ENCODE measurements at regions not wholly inside any gene's neighbourhood (a gene's known extent, or its start where the extent isn't known, plus 50 kb on each side); places are given as distances from the start of the nearest gene placed in this dataset.

- TF ChIP-seq POLR2A (IDR thresholded peaks at IDR 0.05) (no peak), CTCF (IDR thresholded peaks at IDR 0.05) (no peak)
Observed at GRCh38 chr20:11672959-11673358, 244.7 kb upstream of the BTBD3 start.

Measured in Peyer's patch (tissue), 4 donors.